ENCODE measurements at regions not wholly inside any gene's neighbourhood (a gene's known extent, or its start where the extent isn't known, plus 50 kb on each side); places are given as distances from the start of the nearest gene placed in this dataset.

GRCh38 chr3:76610150-76610549, 429.7 kb upstream of the ROBO2 start:
- POLR2A ChIA-PET, result no interaction called here

GRCh38 chr3:76615719-76616118, 424.2 kb upstream of the ROBO2 start:
- no peak overlapping the region for H3K27ac ChIP-seq (ENCODE audit: extremely low read depth, low read depth, low read length)
- H3K9me3 ChIP-seq (ENCODE audit: control insufficient read depth, insufficient read depth, low read depth, low read length), result no peaks in the 10 kb centered on the region
- TF ChIP-seq SP7 (tag by site-specific recombination; IDR thresholded peaks at IDR 0.05), result no peak
- TF ChIP-seq ZFHX2 (tag by site-specific recombination; conservative IDR thresholded peaks at IDR 0.05), result no peak
- TF ChIP-seq ZFP41 (tag by site-specific recombination; IDR thresholded peaks at IDR 0.05; ENCODE audit: borderline replicate concordance), result no peak
- H3K36me3 ChIP-seq (ENCODE audit: control insufficient read depth in 2 of 2, insufficient read depth in 1 of 2, low read length in 2 of 2), result no peaks in the 10 kb centered on the region
- CTCF ChIA-PET, result no interaction called here
- POLR2A ChIA-PET, result no interaction called here
- no peaks in the 10 kb centered on the region for H3K4me1 ChIP-seq (ENCODE audit: control insufficient read depth, insufficient read depth, low read length)
- H3K4me3 ChIP-seq (ENCODE audit: low read depth, low read length), result no peak overlapping the region

More at GRCh38 chr3:76610150-76610549, 429.7 kb upstream of the ROBO2 start:
- Histone ChIP-seq H3K9me3 (ENCODE audit: control insufficient read depth, insufficient read depth, low read depth, low read length) (no peaks in the 10 kb centered on the region), H3K27ac (ENCODE audit: extremely low read depth, low read depth, low read length) (no peak overlapping the region), H3K36me3 (ENCODE audit: control insufficient read depth in 2 of 2, insufficient read depth in 1 of 2, low read length in 2 of 2) (no peaks in the 10 kb centered on the region), H3K4me1 (ENCODE audit: control insufficient read depth, insufficient read depth, low read length) (no peaks in the 10 kb centered on the region), H3K4me3 (ENCODE audit: low read depth, low read length) (no peak overlapping the region)
- TF ChIP-seq ZNF473 (tag by site-specific recombination; IDR thresholded peaks at IDR 0.05), result no peak
- no peak for TF ChIP-seq ZNF18 (tag by site-specific recombination; IDR thresholded peaks at IDR 0.05)
- no peak for TF ChIP-seq ZNF37A (tag by site-specific recombination; IDR thresholded peaks at IDR 0.05)
- TF ChIP-seq ZNF521 (tag by site-specific recombination; IDR thresholded peaks at IDR 0.05), result no peak
- CTCF ChIA-PET, result interaction anchor here (0.7 kb wide), 1 partner anchor 966 kb away, joined by 3 read pairs; no protein-coding TSS in a partner anchor

- no peak overlapping the region for H3K27ac ChIP-seq (ENCODE audit: extremely low read depth, low read depth, low read length)
- H3K4me3 ChIP-seq (ENCODE audit: low read depth, low read length), result no peak overlapping the region
- TF ChIP-seq ZNF580 (tag by site-specific recombination; IDR thresholded peaks at IDR 0.05) (no peak), ZNF518A (tag by site-specific recombination; conservative IDR thresholded peaks at IDR 0.05; ENCODE audit: low read depth) (0 out of 2 replicates have a peak, but pooled peaks have one; percentile 12)
- ChIA-PET CTCF (no interaction called here), POLR2A (no interaction called here)
- no peaks in the 10 kb centered on the region for H3K4me1 ChIP-seq (ENCODE audit: control insufficient read depth, insufficient read depth, low read length)
- no peaks in the 10 kb centered on the region for H3K9me3 ChIP-seq (ENCODE audit: control insufficient read depth, insufficient read depth, low read depth, low read length)
- no peaks in the 10 kb centered on the region for H3K36me3 ChIP-seq (ENCODE audit: control insufficient read depth in 2 of 2, insufficient read depth in 1 of 2, low read length in 2 of 2)
These were observed 415.7 kb upstream of the ROBO2 start for GRCh38 chr3:76624164-76624563.

GRCh38 chr3:76627236-76627635, 412.7 kb upstream of the ROBO2 start:
- Histone ChIP-seq H3K27ac (ENCODE audit: extremely low read depth, low read depth, low read length) (no peak overlapping the region), H3K4me1 (ENCODE audit: control insufficient read depth, insufficient read depth, low read length) (no peaks in the 10 kb centered on the region), H3K4me3 (ENCODE audit: low read depth, low read length) (no peak overlapping the region), H3K36me3 (ENCODE audit: control insufficient read depth in 2 of 2, insufficient read depth in 1 of 2, low read length in 2 of 2) (no peaks in the 10 kb centered on the region), H3K9me3 (ENCODE audit: control insufficient read depth, insufficient read depth, low read depth, low read length) (no peaks in the 10 kb centered on the region)
- ChIA-PET POLR2A (no interaction called here), CTCF (interaction anchor here (1.1 kb wide), 1 partner anchor 57 kb away, joined by 5 read pairs; no protein-coding TSS in a partner anchor)
- no peak for TF ChIP-seq ZNF76 (tag by site-specific recombination; IDR thresholded peaks at IDR 0.05; ENCODE audit: borderline replicate concordance, low read depth)
- no peak for TF ChIP-seq FEZF1 (tag by site-specific recombination; IDR thresholded peaks at IDR 0.05)
- no peak for TF ChIP-seq HOXC10 (CRISPR knock-in tag; IDR thresholded peaks at IDR 0.05)
- TF ChIP-seq ZNF132 (tag by site-specific recombination; IDR thresholded peaks at IDR 0.05; ENCODE audit: borderline replicate concordance), result no peak
- no peak for TF ChIP-seq KLF1 (tag by site-specific recombination; IDR thresholded peaks at IDR 0.05)
- no peak for TF ChIP-seq ZNF621 (tag by site-specific recombination; IDR thresholded peaks at IDR 0.05)
- TF ChIP-seq OVOL3 (tag by site-specific recombination; IDR thresholded peaks at IDR 0.05), result no peak
- TF ChIP-seq ZNF148 (tag by site-specific recombination; IDR thresholded peaks at IDR 0.05; ENCODE audit: borderline replicate concordance), result no peak
- TF ChIP-seq ZNF221 (tag by site-specific recombination; IDR thresholded peaks at IDR 0.05; ENCODE audit: borderline replicate concordance), result no peak
